ENCODE measurements at regions not wholly inside any gene's neighbourhood (a gene's known extent, or its start where the extent isn't known, plus 50 kb on each side); places are given as distances from the start of the nearest gene placed in this dataset.

DNA sequence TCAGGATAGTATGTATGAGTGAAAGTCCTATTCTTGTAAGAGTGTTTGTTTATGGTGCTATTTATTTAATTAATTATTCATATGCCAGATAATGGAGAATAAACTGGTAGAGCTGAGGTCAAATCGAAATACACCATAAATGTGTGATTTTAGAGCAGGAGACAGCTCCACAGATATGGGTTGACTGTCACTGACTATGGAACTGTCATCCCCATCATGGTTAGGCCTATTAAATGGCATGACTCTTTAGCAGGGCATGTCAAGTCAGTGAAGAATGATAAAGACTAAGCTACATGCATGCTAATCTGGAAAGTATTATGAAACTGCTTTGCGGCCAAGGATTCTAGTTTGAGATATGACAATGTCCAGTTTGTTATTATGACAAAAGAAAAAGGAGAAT is 658.6 kb downstream of the ISL1 start:
- Histone ChIP-seq H4K20me1 (ENCODE audit: insufficient read depth) (no peaks in the 10 kb centered on the region), H3K9me3 (ENCODE audit: low read length) (no peaks in the 10 kb centered on the region), H3K9ac (ENCODE audit: low read length) (peak overlapping the region; percentile 41), H2AFZ (ENCODE audit: low read depth, low read length) (no peak overlapping the region), H3K79me2 (replicated peaks; ENCODE audit: insufficient read depth, low read length) (no peaks in the 10 kb centered on the region), H3K4me2 (ENCODE audit: low read length) (peak overlapping the region; percentile 56), H3F3A (ENCODE audit: insufficient read depth, low read length, poor library complexity, severe bottlenecking) (peaks cover 18% of the 10 kb centered on the region), H3K36me3 (ENCODE audit: insufficient read depth, low read length) (no peaks in the 10 kb centered on the region), H3K27me3 (ENCODE audit: insufficient read depth, low read depth, low read length) (no peaks in the 10 kb centered on the region), H3K27ac (ENCODE audit: low read length) (peak overlapping the region; percentile 90), H3K4me3 (ENCODE audit: low read length) (peak overlapping the region; percentile 38), H3K9me2 (ENCODE audit: insufficient read depth, low read length) (no peaks in the 10 kb centered on the region)
- TF ChIP-seq MXI1 (conservative IDR thresholded peaks at IDR 0.05; ENCODE audit: poor library complexity, severe bottlenecking) (no peak), EZH2 (IDR thresholded peaks at IDR 0.05; ENCODE audit: borderline replicate concordance, insufficient read depth, low read length, poor library complexity, severe bottlenecking) (no peak), EP300 (conservative IDR thresholded peaks at IDR 0.05; ENCODE audit: poor library complexity, severe bottlenecking) (peak; percentile 94), TAF1 (IDR thresholded peaks at IDR 0.05; ENCODE audit: low read depth) (no peak), CTCF (IDR thresholded peaks at IDR 0.05; ENCODE audit: poor library complexity, severe bottlenecking) (no peak), SMC3 (conservative IDR thresholded peaks at IDR 0.05; ENCODE audit: poor library complexity) (no peak), POLR2AphosphoS5 (IDR thresholded peaks at IDR 0.05) (peak; percentile 85), RAD21 (conservative IDR thresholded peaks at IDR 0.05) (no peak)
- TF ChIP-seq, protein P1, sequence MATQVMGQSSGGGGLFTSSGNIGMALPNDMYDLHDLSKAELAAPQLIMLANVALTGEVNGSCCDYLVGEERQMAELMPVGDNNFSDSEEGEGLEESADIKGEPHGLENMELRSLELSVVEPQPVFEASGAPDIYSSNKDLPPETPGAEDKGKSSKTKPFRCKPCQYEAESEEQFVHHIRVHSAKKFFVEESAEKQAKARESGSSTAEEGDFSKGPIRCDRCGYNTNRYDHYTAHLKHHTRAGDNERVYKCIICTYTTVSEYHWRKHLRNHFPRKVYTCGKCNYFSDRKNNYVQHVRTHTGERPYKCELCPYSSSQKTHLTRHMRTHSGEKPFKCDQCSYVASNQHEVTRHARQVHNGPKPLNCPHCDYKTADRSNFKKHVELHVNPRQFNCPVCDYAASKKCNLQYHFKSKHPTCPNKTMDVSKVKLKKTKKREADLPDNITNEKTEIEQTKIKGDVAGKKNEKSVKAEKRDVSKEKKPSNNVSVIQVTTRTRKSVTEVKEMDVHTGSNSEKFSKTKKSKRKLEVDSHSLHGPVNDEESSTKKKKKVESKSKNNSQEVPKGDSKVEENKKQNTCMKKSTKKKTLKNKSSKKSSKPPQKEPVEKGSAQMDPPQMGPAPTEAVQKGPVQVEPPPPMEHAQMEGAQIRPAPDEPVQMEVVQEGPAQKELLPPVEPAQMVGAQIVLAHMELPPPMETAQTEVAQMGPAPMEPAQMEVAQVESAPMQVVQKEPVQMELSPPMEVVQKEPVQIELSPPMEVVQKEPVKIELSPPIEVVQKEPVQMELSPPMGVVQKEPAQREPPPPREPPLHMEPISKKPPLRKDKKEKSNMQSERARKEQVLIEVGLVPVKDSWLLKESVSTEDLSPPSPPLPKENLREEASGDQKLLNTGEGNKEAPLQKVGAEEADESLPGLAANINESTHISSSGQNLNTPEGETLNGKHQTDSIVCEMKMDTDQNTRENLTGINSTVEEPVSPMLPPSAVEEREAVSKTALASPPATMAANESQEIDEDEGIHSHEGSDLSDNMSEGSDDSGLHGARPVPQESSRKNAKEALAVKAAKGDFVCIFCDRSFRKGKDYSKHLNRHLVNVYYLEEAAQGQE (IDR thresholded peaks at IDR 0.05; ENCODE audit: borderline replicate concordance), result peak; percentile 49

DNA sequence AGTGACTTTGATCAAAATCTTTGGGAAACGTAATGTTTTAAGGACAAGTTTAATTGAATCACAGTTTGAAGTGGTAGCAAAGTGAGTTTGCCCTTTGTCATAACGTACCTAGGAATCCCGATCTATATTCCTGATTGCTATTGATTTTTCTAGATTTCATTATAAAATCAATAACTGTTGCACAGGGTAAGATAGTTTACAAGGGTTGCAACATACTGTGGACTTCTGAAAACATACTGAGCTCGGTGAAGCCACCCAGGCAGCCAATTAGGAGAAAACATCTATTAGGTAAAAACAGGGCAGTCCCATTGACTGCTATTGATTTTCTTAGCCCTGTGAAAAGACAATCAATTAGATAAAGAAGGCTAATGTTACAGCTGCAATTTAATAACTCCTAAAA is 659.9 kb downstream of the ISL1 start:
- no peaks in the 10 kb centered on the region for H4K20me1 ChIP-seq (ENCODE audit: insufficient read depth)
- H3F3A ChIP-seq (ENCODE audit: insufficient read depth, low read length, poor library complexity, severe bottlenecking), result peaks cover 18% of the 10 kb centered on the region
- no peaks in the 10 kb centered on the region for H3K79me2 ChIP-seq (replicated peaks; ENCODE audit: insufficient read depth, low read length)
- no peak overlapping the region for H3K9ac ChIP-seq (ENCODE audit: low read length)
- H3K4me2 ChIP-seq (ENCODE audit: low read length), result no peak overlapping the region
- H3K9me3 ChIP-seq (ENCODE audit: low read length), result no peaks in the 10 kb centered on the region
- H3K36me3 ChIP-seq (ENCODE audit: insufficient read depth, low read length), result no peaks in the 10 kb centered on the region
- no peak for TF ChIP-seq POLR2AphosphoS5 (IDR thresholded peaks at IDR 0.05)
- TF ChIP-seq EZH2 (IDR thresholded peaks at IDR 0.05; ENCODE audit: borderline replicate concordance, insufficient read depth, low read length, poor library complexity, severe bottlenecking), result no peak
- TF ChIP-seq TAF1 (IDR thresholded peaks at IDR 0.05; ENCODE audit: low read depth), result no peak
- no peak for TF ChIP-seq CTCF (IDR thresholded peaks at IDR 0.05; ENCODE audit: poor library complexity, severe bottlenecking)
- TF ChIP-seq, protein P1 (IDR thresholded peaks at IDR 0.05; ENCODE audit: borderline replicate concordance), result no peak
- TF ChIP-seq EP300 (conservative IDR thresholded peaks at IDR 0.05; ENCODE audit: poor library complexity, severe bottlenecking), result no peak
- TF ChIP-seq RAD21 (conservative IDR thresholded peaks at IDR 0.05), result no peak
- TF ChIP-seq MXI1 (conservative IDR thresholded peaks at IDR 0.05; ENCODE audit: poor library complexity, severe bottlenecking), result no peak
- TF ChIP-seq SMC3 (conservative IDR thresholded peaks at IDR 0.05; ENCODE audit: poor library complexity), result no peak
- no peaks in the 10 kb centered on the region for H3K27me3 ChIP-seq (ENCODE audit: insufficient read depth, low read depth, low read length)
- no peak overlapping the region for H2AFZ ChIP-seq (ENCODE audit: low read depth, low read length)
- H3K4me3 ChIP-seq (ENCODE audit: low read length), result no peak overlapping the region
- no peaks in the 10 kb centered on the region for H3K9me2 ChIP-seq (ENCODE audit: insufficient read depth, low read length)
- H3K27ac ChIP-seq (ENCODE audit: low read length), result peak overlapping the region; percentile 90
